GM12878 (cell line): ENCODE measurements at regions not wholly inside any gene's neighbourhood (a gene's known extent, or its start where the extent isn't known, plus 50 kb on each side); places are given as distances from the start of the nearest gene placed in this dataset.

ENCODE experiments used
- BHLHE40 ChIP-seq, 2 experiments: fragments of 450-650 bp in 1 of 2; IDR thresholded peaks; 2 replicates each; pipeline ENCODE4 v1.6.1; 2011 to 2017; ENCODE audit warnings: low read depth in 2 of 2, borderline replicate concordance in 1 of 2, improper control_type of control experiment in 1 of 2, low read length in 1 of 2, mild to moderate bottlenecking in 1 of 2
- DPF2 ChIP-seq: fragments of 450-650 bp; IDR thresholded peaks from 2 replicates; pipeline ENCODE4 v1.6.1; 2017; ENCODE audit warnings: mild to moderate bottlenecking
- EED ChIP-seq: sonication (generic); IDR thresholded peaks from 2 replicates; pipeline ENCODE4 v1.6.1; 2016; ENCODE audit warnings: antibody characterized with exemption, low read depth
- EP300 ChIP-seq, 2 experiments: fragments of 150-350 bp in 1 of 2; IDR thresholded peaks; 2 replicates each; pipeline ENCODE4 v1.6.1; 2011 to 2012; ENCODE audit warnings: low read depth in 2 of 2, low read length in 2 of 2, borderline replicate concordance in 1 of 2, improper control_type of control experiment in 1 of 2, inconsistent platforms in 1 of 2; ENCODE audit not compliant: control insufficient read depth in 1 of 2
- EZH2 ChIP-seq: IDR thresholded peaks from 2 replicates; pipeline ENCODE4 v1.6.1; 2012; ENCODE audit warnings: low read depth, mild to moderate bottlenecking, control low read depth, inconsistent platforms, low read length, borderline replicate concordance; ENCODE audit not compliant: control insufficient read depth
- IKZF1 ChIP-seq: fragments of 450-650 bp; conservative IDR thresholded peaks from 2 replicates; pipeline ENCODE4 v1.6.1; 2017; ENCODE audit warnings: antibody characterized with exemption, mild to moderate bottlenecking
- IKZF2 ChIP-seq, 2 experiments: fragments of 450-650 bp; IDR thresholded peaks; 2 replicates each; pipeline ENCODE4 v1.6.1; 2017; ENCODE audit warnings: mild to moderate bottlenecking in 2 of 2, moderate library complexity in 2 of 2
- JUNB ChIP-seq: IDR thresholded peaks from 2 replicates; pipeline ENCODE4 v1.6.1; 2016; ENCODE audit warnings: antibody characterized with exemption, mild to moderate bottlenecking
- MYC ChIP-seq: IDR thresholded peaks from 2 replicates; pipeline ENCODE4 v1.6.1; 2011; ENCODE audit warnings: mild to moderate bottlenecking, low read length, moderate library complexity, inconsistent platforms; ENCODE audit not compliant: insufficient read depth, insufficient replicate concordance, insufficient read length, severe bottlenecking
- SPI1 ChIP-seq: IDR thresholded peaks from 2 replicates; pipeline ENCODE4 v1.6.1; 2011; ENCODE audit warnings: low read depth, mild to moderate bottlenecking, low read length, moderate library complexity, borderline replicate concordance; ENCODE audit not compliant: insufficient read depth
- SREBF2 ChIP-seq: IDR thresholded peaks from 2 replicates; pipeline ENCODE4 v1.6.1; 2012; ENCODE audit warnings: mild to moderate bottlenecking, low read length
- TBL1XR1 ChIP-seq: IDR thresholded peaks from 2 replicates; pipeline ENCODE4 v1.6.1; 2012; ENCODE audit warnings: low read depth, low read length, improper control_type of control experiment
- WRNIP1 ChIP-seq: IDR thresholded peaks from 2 replicates; pipeline ENCODE4 v1.6.1; 2011; ENCODE audit warnings: low read depth, low read length, improper control_type of control experiment, borderline replicate concordance
- TF ChIP-seq, protein P1 (sequence below): IDR thresholded peaks from 2 replicates; pipeline ENCODE4 v1.6.1; 2012; ENCODE audit warnings: mild to moderate bottlenecking, low read depth, low read length
- TF ChIP-seq, protein P2 (sequence below): fragments of 450-650 bp; IDR thresholded peaks from 2 replicates; pipeline ENCODE4 v1.6.1; 2017; ENCODE audit warnings: low read depth, mild to moderate bottlenecking, moderate library complexity
- TF ChIP-seq, protein P3 (sequence below): fragments of 450-650 bp; IDR thresholded peaks from 2 replicates; pipeline ENCODE4 v1.6.1; 2016; ENCODE audit warnings: mild to moderate bottlenecking
- TF ChIP-seq, protein P4 (sequence below): IDR thresholded peaks from 2 replicates; pipeline ENCODE4 v1.6.1; 2011; ENCODE audit warnings: low read depth, low read length, improper control_type of control experiment, borderline replicate concordance
- TF ChIP-seq, protein P5 (sequence below): fragments of 450-650 bp; IDR thresholded peaks from 2 replicates; pipeline ENCODE4 v1.6.1; 2014; ENCODE audit warnings: mild to moderate bottlenecking

DNA sequence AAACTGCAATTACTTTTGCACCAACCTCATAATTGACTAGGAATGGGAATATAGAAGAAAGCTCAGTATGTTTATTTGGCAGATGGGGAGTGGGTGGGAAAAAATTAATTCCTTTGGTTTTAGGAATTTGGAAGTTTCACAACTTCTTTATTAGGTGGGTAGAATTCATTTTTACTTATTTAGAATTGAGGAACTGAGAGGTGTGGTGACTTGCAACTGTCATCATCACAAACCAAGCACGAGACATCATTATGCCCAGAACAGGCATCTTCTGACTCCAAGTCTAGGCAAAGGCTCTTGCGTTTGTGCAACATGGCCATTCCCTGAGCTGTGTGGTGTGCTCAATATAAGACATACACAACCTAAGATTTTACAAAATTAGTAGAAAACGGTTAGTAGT lies 380.0 kb downstream of the ATP23 start (continued):
- TF ChIP-seq IKZF1 (peak; percentile 62; the same call in 1 of the 2 replicates), SREBF2 (no peak), EP300 (IDR thresholded peaks at IDR 0.05; ENCODE audit: borderline replicate concordance in 1 of 2, control insufficient read depth in 1 of 2, low read depth in 2 of 2, low read length in 2 of 2) (peak in 1 of 2 experiments; percentile 39; a peak in 1 of 4 replicates), EED (no peak), WRNIP1 (no peak), EZH2 (no peak), BHLHE40 (IDR thresholded peaks at IDR 0.05; ENCODE audit: borderline replicate concordance in 1 of 2, low read depth in 2 of 2, low read length in 1 of 2) (peak; percentile 90 to 93), IKZF2 (IDR thresholded peaks at IDR 0.05) (peak; percentile 78), MYC (no peak), SPI1 (peak; percentile 91), DPF2 (peak; percentile 51; the same call in 1 of the 2 replicates), TBL1XR1 (no peak), JUNB (no peak)
- TF ChIP-seq, protein P1, sequence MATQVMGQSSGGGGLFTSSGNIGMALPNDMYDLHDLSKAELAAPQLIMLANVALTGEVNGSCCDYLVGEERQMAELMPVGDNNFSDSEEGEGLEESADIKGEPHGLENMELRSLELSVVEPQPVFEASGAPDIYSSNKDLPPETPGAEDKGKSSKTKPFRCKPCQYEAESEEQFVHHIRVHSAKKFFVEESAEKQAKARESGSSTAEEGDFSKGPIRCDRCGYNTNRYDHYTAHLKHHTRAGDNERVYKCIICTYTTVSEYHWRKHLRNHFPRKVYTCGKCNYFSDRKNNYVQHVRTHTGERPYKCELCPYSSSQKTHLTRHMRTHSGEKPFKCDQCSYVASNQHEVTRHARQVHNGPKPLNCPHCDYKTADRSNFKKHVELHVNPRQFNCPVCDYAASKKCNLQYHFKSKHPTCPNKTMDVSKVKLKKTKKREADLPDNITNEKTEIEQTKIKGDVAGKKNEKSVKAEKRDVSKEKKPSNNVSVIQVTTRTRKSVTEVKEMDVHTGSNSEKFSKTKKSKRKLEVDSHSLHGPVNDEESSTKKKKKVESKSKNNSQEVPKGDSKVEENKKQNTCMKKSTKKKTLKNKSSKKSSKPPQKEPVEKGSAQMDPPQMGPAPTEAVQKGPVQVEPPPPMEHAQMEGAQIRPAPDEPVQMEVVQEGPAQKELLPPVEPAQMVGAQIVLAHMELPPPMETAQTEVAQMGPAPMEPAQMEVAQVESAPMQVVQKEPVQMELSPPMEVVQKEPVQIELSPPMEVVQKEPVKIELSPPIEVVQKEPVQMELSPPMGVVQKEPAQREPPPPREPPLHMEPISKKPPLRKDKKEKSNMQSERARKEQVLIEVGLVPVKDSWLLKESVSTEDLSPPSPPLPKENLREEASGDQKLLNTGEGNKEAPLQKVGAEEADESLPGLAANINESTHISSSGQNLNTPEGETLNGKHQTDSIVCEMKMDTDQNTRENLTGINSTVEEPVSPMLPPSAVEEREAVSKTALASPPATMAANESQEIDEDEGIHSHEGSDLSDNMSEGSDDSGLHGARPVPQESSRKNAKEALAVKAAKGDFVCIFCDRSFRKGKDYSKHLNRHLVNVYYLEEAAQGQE, result no peak
- TF ChIP-seq, protein P2, sequence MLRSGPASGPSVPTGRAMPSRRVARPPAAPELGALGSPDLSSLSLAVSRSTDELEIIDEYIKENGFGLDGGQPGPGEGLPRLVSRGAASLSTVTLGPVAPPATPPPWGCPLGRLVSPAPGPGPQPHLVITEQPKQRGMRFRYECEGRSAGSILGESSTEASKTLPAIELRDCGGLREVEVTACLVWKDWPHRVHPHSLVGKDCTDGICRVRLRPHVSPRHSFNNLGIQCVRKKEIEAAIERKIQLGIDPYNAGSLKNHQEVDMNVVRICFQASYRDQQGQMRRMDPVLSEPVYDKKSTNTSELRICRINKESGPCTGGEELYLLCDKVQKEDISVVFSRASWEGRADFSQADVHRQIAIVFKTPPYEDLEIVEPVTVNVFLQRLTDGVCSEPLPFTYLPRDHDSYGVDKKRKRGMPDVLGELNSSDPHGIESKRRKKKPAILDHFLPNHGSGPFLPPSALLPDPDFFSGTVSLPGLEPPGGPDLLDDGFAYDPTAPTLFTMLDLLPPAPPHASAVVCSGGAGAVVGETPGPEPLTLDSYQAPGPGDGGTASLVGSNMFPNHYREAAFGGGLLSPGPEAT, result 0 out of 2 replicates have a peak, but pooled peaks have one; percentile 28
- TF ChIP-seq, protein P3, sequence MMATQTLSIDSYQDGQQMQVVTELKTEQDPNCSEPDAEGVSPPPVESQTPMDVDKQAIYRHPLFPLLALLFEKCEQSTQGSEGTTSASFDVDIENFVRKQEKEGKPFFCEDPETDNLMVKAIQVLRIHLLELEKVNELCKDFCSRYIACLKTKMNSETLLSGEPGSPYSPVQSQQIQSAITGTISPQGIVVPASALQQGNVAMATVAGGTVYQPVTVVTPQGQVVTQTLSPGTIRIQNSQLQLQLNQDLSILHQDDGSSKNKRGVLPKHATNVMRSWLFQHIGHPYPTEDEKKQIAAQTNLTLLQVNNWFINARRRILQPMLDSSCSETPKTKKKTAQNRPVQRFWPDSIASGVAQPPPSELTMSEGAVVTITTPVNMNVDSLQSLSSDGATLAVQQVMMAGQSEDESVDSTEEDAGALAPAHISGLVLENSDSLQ, result no peak
- TF ChIP-seq, protein P4, sequence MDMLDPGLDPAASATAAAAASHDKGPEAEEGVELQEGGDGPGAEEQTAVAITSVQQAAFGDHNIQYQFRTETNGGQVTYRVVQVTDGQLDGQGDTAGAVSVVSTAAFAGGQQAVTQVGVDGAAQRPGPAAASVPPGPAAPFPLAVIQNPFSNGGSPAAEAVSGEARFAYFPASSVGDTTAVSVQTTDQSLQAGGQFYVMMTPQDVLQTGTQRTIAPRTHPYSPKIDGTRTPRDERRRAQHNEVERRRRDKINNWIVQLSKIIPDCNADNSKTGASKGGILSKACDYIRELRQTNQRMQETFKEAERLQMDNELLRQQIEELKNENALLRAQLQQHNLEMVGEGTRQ, result no peak
- TF ChIP-seq, protein P5, sequence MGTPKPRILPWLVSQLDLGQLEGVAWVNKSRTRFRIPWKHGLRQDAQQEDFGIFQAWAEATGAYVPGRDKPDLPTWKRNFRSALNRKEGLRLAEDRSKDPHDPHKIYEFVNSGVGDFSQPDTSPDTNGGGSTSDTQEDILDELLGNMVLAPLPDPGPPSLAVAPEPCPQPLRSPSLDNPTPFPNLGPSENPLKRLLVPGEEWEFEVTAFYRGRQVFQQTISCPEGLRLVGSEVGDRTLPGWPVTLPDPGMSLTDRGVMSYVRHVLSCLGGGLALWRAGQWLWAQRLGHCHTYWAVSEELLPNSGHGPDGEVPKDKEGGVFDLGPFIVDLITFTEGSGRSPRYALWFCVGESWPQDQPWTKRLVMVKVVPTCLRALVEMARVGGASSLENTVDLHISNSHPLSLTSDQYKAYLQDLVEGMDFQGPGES, result no peak
